Pancreas (tissue), 10 donors: ENCODE measurements at regions not wholly inside any gene's neighbourhood (a gene's known extent, or its start where the extent isn't known, plus 50 kb on each side); places are given as distances from the start of the nearest gene placed in this dataset.

Experiments
- ATAC-seq, 4 donors: fragments of 200-7000 bp; cut with Tn5 transposase; one replicate each; pipeline versions ENCODE4 v1.8.0 to v1.9.1; 2020; ENCODE audit warnings: mild to moderate bottlenecking in 4 of 4, moderate library complexity in 4 of 4
- DNase-seq, 6 donors: peaks; one replicate each; pipeline ENCODE4 v3.0.0-alpha.2; 2020
- FAIRE-seq: peaks from 2 replicates; lab custom pipeline; 2012; peaks lifted over from hg19 to GRCh38; lab: Jason Lieb, UNC
- H3K27ac ChIP-seq, 4 donors: fragments of 200-600 bp; sonication (generic); 1 replicate in 3 of 4; 2 replicates in 1 of 4; pipeline versions ENCODE4 v1.5.0 to v1.8.0; 2020
- H3K27me3 ChIP-seq, 4 donors: fragments of 200-600 bp; one replicate each; pipeline ENCODE4 v1.8.0; 2021
- H3K36me3 ChIP-seq, 3 donors: fragments of 200-600 bp; sonication (generic) in 1 of 3; one replicate each; pipeline versions ENCODE4 v1.5.0 to v1.8.0; 2020 to 2021
- H3K4me1 ChIP-seq, 3 donors: fragments of 200-600 bp; one replicate each; pipeline ENCODE4 v1.8.0; 2021
- H3K4me3 ChIP-seq, 4 donors: fragments of 200-600 bp; sonication (generic) in 2 of 4; one replicate each; pipeline versions ENCODE4 v1.5.0 to v1.8.0; 2020 to 2021
- H3K9me3 ChIP-seq, 4 donors: fragments of 200-600 bp; one replicate each; pipeline ENCODE4 v1.8.0; 2021
- WGBS, 2 donors: extraction: QIAGEN DNeasy Blood & Tissue Kit; methylation state at CpG; one replicate each; pipeline ENCODE4 v1.1.7; 2013; 5-methylcytosine and 5-hydroxymethylcytosine counted together
- intact Hi-C, 3 donors: fragments of 100-400 bp; cut with DNase I; formaldehyde crosslinking; loops; one replicate each; pipeline versions ENCODE4 v1.11.1 to v1.14.2; 2022
- TF ChIP-seq, protein P1 (sequence below), 4 donors: fragments of 200-600 bp; sonication (generic) in 3 of 4; IDR thresholded peaks; one replicate each; pipeline versions ENCODE4 v1.5.0 to v1.8.0; 2021; ENCODE audit warnings: antibody characterized with exemption in 4 of 4
- donor health status: healthy with polysubstance abuse.
- donor health status: DM: no; HTN: no; CAD: no; lungs with moderate emphysema.
- donor health status: DM: no; HTN: no; CAD: no.
- donor health status: control.
- donor health status: control.
- donor health status: Bipolar disorder and iron deficiency.
- donor health status: DM: yes; HTN: yes; CAD: no.
- donor health status: DM: no; HTN: no; CAD: no.
- donor health status: DM: no; HTN: no; CAD: no.
- donor health status: DM: yes; HTN: yes; CAD: no.

DNA sequence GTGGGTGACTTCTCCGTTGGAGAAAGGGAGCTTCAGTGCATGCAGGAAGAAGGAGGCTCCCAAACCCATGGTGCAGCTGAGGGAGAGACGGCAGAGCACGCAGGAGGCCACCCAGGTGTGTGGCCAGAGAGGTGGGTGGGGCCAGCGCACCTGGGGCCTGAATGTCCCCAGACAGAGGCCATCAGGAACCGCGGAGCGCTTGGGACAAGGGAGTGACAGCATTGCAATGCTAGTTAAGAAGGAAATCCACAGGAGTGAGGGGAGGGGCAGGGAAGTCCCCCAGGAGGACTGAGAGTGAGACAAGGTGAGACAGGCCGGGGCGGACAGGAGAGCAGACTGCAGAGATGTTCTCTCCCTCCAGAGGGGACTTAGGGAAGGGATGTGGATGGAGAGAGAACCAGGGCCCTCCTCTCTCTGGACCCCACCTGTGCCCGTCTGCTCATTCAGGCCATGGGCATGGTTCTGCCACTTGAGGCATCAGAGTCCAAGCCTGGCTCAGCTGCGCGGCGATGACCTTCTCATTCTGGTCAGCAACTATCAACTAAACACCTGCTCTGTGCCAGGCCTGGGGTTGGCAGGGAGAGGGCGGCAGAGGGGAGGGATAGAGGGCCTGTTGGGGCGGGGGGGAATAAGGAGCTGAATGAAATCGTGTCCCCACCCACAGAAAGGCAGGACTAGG, 69.4 kb upstream of the COL13A1 start:
- H3K27ac ChIP-seq = no peak overlapping the region
- H3K9me3 ChIP-seq = no peaks in the 10 kb centered on the region
- no peak overlapping the region for H3K4me3 ChIP-seq
- intact Hi-C loops = no loop called here
- no peak for FAIRE-seq
- H3K27me3 ChIP-seq = no peaks in the 10 kb centered on the region
- WGBS, 2 donors = 81 to 85% methylated on average over 16 of the region's 16 CpGs
- no peak for DNase-seq
- TF ChIP-seq, protein P1, sequence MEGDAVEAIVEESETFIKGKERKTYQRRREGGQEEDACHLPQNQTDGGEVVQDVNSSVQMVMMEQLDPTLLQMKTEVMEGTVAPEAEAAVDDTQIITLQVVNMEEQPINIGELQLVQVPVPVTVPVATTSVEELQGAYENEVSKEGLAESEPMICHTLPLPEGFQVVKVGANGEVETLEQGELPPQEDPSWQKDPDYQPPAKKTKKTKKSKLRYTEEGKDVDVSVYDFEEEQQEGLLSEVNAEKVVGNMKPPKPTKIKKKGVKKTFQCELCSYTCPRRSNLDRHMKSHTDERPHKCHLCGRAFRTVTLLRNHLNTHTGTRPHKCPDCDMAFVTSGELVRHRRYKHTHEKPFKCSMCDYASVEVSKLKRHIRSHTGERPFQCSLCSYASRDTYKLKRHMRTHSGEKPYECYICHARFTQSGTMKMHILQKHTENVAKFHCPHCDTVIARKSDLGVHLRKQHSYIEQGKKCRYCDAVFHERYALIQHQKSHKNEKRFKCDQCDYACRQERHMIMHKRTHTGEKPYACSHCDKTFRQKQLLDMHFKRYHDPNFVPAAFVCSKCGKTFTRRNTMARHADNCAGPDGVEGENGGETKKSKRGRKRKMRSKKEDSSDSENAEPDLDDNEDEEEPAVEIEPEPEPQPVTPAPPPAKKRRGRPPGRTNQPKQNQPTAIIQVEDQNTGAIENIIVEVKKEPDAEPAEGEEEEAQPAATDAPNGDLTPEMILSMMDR (IDR thresholded peaks at IDR 0.05) = no peak
- H3K36me3 ChIP-seq = no peaks in the 10 kb centered on the region
- H3K4me1 ChIP-seq = no peaks in the 10 kb centered on the region
- no peak for ATAC-seq

DNA sequence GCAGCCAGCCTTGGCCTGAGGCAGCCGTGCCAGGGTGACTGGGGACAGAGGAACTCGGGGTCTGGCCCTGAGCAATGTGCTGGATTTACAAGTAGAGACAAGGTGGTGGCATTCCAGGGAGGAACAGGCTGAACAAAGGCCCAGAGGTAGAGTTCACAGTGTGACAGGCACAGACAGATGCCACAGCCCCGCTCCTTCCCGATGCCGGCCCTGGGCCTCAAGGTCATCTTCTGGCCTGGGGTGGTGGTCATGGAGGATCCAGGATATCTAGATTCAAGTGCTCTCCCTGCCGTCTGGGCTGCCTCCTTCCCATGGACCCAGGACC, 68.9 kb upstream of the COL13A1 start:
- H3K36me3 ChIP-seq = no peaks in the 10 kb centered on the region
- H3K9me3 ChIP-seq = no peaks in the 10 kb centered on the region
- no peaks in the 10 kb centered on the region for H3K27me3 ChIP-seq
- DNase-seq = no peak
- H3K4me1 ChIP-seq = no peaks in the 10 kb centered on the region
- no peak for FAIRE-seq
- no peak overlapping the region for H3K4me3 ChIP-seq
- TF ChIP-seq, protein P1 (IDR thresholded peaks at IDR 0.05) = no peak
- intact Hi-C loops = no loop called here
- WGBS, 2 donors = 50 to 69% methylated on average over 6 of the region's 6 CpGs
- no peak for ATAC-seq
- H3K27ac ChIP-seq = no peak overlapping the region

DNA sequence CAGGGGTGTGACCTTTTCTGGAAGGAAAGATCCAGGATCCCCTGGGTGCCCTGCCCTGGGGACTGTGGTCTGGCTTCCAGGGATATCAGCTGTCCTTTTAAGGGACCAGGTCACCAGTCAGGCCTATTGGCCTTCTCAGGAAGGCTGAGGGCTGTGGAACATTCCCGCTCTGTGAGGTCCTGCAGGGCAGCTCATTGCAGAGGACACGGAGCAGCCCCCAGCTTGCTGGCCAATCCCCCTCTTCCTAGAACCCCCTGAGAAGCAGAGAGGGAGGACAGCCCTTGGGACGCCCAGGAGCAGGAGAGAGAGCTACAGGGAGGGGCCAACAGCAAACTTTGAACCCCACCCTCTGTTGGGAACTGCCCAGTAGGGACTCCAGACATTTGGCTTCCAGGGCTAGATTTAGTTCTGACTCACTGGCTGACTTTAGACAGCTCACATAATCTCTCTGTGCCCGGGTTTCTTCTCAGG, 67.9 kb upstream of the COL13A1 start:
- no peak for FAIRE-seq
- H3K36me3 ChIP-seq = no peaks in the 10 kb centered on the region
- H3K4me3 ChIP-seq = no peak overlapping the region
- whole genome bisulfite sequencing, 2 donors = 60 to 73% methylated on average over 4 of the region's 4 CpGs
- ATAC-seq = peak in 1 of 4 donors; percentile 30
- no peak for DNase-seq
- TF ChIP-seq, protein P1 (IDR thresholded peaks at IDR 0.05) = no peak
- no peaks in the 10 kb centered on the region for H3K9me3 ChIP-seq
- H3K27me3 ChIP-seq = no peaks in the 10 kb centered on the region
- H3K4me1 ChIP-seq = no peaks in the 10 kb centered on the region
- intact Hi-C loops = no loop called here
- H3K27ac ChIP-seq = no peak overlapping the region

DNA sequence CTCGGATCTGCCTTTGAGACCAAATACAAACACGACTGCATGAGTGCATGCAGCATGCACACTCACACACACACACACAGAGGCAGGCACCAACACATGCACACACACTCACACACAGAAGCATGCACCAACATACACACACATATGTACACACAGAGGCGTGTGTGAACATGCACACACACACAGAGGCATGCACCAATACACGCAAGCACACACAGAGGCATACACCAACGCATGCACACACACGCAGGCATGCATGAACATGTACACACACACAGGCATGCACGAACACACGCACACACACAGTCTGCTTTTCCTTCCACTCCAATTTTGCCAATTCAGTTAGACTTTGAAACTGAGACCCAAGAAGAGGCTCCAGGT, 67.3 kb upstream of the COL13A1 start:
- no peak for FAIRE-seq
- TF ChIP-seq, protein P1 (IDR thresholded peaks at IDR 0.05) = no peak

DNA sequence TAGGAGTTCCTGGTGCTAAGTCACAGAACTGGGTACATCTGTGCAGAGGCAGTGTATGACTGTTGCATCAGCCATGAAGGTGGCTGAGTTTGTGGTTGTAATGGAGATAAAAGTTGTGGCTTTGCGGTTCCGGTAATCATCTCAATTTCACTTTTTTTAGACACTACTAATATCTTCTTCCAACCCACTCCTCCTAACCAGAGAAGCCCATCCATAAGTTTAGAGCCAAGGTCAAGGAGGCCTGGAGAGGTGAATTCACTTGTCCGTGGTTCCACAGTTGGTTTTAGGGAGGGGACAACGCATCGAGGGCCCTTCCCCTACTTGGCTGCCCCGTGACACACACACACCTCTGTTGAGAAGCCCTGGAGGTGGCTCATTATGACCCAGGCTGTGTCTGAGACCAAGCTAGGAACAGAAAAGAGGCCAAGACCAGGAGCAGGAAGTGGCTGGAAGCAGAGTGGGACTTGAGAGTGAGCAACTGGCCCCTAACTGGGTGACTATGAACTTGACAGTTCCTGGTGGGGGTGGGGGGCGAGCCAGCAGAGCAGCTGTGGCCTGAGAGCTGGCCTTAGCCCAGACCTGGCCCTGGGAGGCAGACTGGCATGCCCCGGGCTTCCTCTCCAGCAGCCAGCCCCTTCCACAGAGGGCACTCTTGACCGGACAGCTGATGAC, 66.8 kb upstream of the COL13A1 start:
- 69 to 78% methylated on average over 9 of the region's 9 CpGs for WGBS, 2 donors
- FAIRE-seq (no peak), DNase-seq (no peak), ATAC-seq (no peak)
- intact Hi-C loops = no loop called here
- Histone ChIP-seq H3K9me3 (no peaks in the 10 kb centered on the region), H3K27me3 (no peaks in the 10 kb centered on the region), H3K4me3 (no peak overlapping the region), H3K4me1 (no peaks in the 10 kb centered on the region), H3K36me3 (no peaks in the 10 kb centered on the region), H3K27ac (no peak overlapping the region)
- TF ChIP-seq, protein P1 (IDR thresholded peaks at IDR 0.05) = no peak

More for the DNA sequence above, 67.3 kb upstream of the COL13A1 start:
- no peak overlapping the region for H3K4me3 ChIP-seq
- WGBS, 2 donors = 72 to 83% methylated on average over 8 of the region's 8 CpGs
- no peaks in the 10 kb centered on the region for H3K36me3 ChIP-seq
- H3K27ac ChIP-seq = no peak overlapping the region
- intact Hi-C loops = no loop called here
- DNase-seq = no peak
- no peak for ATAC-seq
- no peaks in the 10 kb centered on the region for H3K27me3 ChIP-seq
- H3K9me3 ChIP-seq = no peaks in the 10 kb centered on the region
- H3K4me1 ChIP-seq = no peaks in the 10 kb centered on the region
